HepG2 (cell line): ENCODE measurements at regions not wholly inside any gene's neighbourhood (a gene's known extent, or its start where the extent isn't known, plus 50 kb on each side); places are given as distances from the start of the nearest gene placed in this dataset.

ENCODE experiments used
- ATAC-seq: fragments of 200-7000 bp; cut with Tn5 transposase; 3 replicates; pipeline ENCODE4 v1.9.1; 2020; ENCODE audit warnings: mild to moderate bottlenecking, moderate library complexity
- BruUV-seq: library from RNA; stranded (reverse); fragments of 400-500 nt; replicated peaks from 2 replicates; lab custom pipeline; 2021; lab: Mats Ljungman, UMichigan
- CTCF ChIA-PET: fragments of 300-600 bp; formaldehyde crosslinking; extraction: SDS; loops from one replicate; lab custom pipeline; 2021; ENCODE audit warnings: low total read pairs, inconsistent platforms, low intra/inter-chr PET ratio; lab: Yijun Ruan, JAX
- POLR2A ChIA-PET: fragments of 350-600 bp; sonication (Branson Sonifier 250); formaldehyde crosslinking; loops from one replicate; lab custom pipeline; 2020; ENCODE audit warnings: antibody characterized with exemption, inconsistent platforms; lab: Yijun Ruan, JAX
- DNase-seq: peaks from one replicate; pipeline ENCODE4 v3.0.0-alpha.2; 2015; ENCODE audit warnings: low spot score
- FAIRE-seq: peaks from 3 replicates; lab custom pipeline; 2011; peaks lifted over from hg19 to GRCh38; lab: Jason Lieb, UNC
- H2AFZ ChIP-seq: one replicate; pipeline ENCODE4 v1.6.1; 2011; ENCODE audit warnings: low read length, inconsistent platforms
- H3K27ac ChIP-seq: fragments of 300-600 bp; 3 replicates; pipeline ENCODE4 v1.8.0; 2011; ENCODE audit warnings: mixed run types, mild to moderate bottlenecking, mixed read lengths, low read length, inconsistent platforms; ENCODE audit not compliant: insufficient read depth; ENCODE audit errors: extremely low read length
- H3K27me3 ChIP-seq, 2 experiments: fragments of 200-600 bp in 1 of 2; 2 replicates in 1 of 2; 3 replicates in 1 of 2; pipeline versions ENCODE4 v1.6.0 to v1.8.0; 2011; ENCODE audit warnings: low read length in 2 of 2, mild to moderate bottlenecking in 2 of 2, moderate library complexity in 2 of 2, inconsistent platforms in 1 of 2; ENCODE audit not compliant: insufficient read depth in 2 of 2, control insufficient read depth in 1 of 2
- H3K36me3 ChIP-seq, 2 experiments: fragments of 200-600 bp in 1 of 2; replicated peaks in 1 of 2; 2 replicates in 1 of 2; 3 replicates in 1 of 2; pipeline versions ENCODE4 v1.5.1 to v1.8.0; 2011; ENCODE audit warnings: low read length in 2 of 2, inconsistent platforms in 1 of 2; ENCODE audit not compliant: insufficient read depth in 2 of 2, control insufficient read depth in 1 of 2
- H3K4me1 ChIP-seq: 2 replicates; pipeline ENCODE4 v1.5.1; 2012; ENCODE audit warnings: low read length, inconsistent platforms; ENCODE audit not compliant: insufficient read depth
- H3K4me2 ChIP-seq: 2 replicates; pipeline ENCODE4 v1.6.0; 2011; ENCODE audit warnings: low read depth, low read length, inconsistent platforms
- H3K4me3 ChIP-seq, 3 experiments: fragments of 200-600 bp in 1 of 3; sonication (generic), shearing (Covaris generic) in 1 of 3; replicated peaks in 1 of 3; 2 replicates each; pipeline ENCODE4 v1.5.1; 2011 to 2016; ENCODE audit warnings: low read length in 3 of 3, inconsistent platforms in 2 of 3, low read depth in 2 of 3, mild to moderate bottlenecking in 2 of 3, control low read depth in 1 of 3, mixed read lengths in 1 of 3; ENCODE audit not compliant: insufficient read depth in 1 of 3
- H3K79me2 ChIP-seq: one replicate; pipeline ENCODE4 v1.6.1; 2011; ENCODE audit warnings: low read length, inconsistent platforms; ENCODE audit not compliant: insufficient read depth
- H3K9ac ChIP-seq: 2 replicates; pipeline ENCODE4 v1.6.0; 2011; ENCODE audit warnings: mild to moderate bottlenecking, low read depth, low read length, inconsistent platforms; ENCODE audit not compliant: insufficient read depth
- H3K9me3 ChIP-seq: 2 replicates; pipeline ENCODE4 v1.5.1; 2012; ENCODE audit warnings: mild to moderate bottlenecking, low read length
- H4K20me1 ChIP-seq: 2 replicates; pipeline ENCODE4 v1.6.0; 2011; ENCODE audit warnings: inconsistent platforms, mild to moderate bottlenecking, low read length, moderate library complexity; ENCODE audit not compliant: insufficient read depth
- ARID5B ChIP-seq: IDR thresholded peaks from 2 replicates; pipeline ENCODE4 v1.4.0; 2020; ENCODE audit warnings: mild to moderate bottlenecking, missing genetic modification reagents
- GMEB1 ChIP-seq: sonication (generic); formaldehyde crosslinking; IDR thresholded peaks from 2 replicates; pipeline ENCODE4 v1.5.1; 2020; ENCODE audit warnings: missing genetic modification reagents, mild to moderate bottlenecking, borderline replicate concordance
- HMGA1 ChIP-seq: sonication (generic); formaldehyde crosslinking; conservative IDR thresholded peaks from 2 replicates; pipeline ENCODE4 v1.4.0; 2020; ENCODE audit warnings: missing genetic modification reagents
- NR2F1 ChIP-seq, 2 experiments: fragments of 450-650 bp in 1 of 2; formaldehyde crosslinking in 1 of 2; IDR thresholded peaks; 2 replicates each; pipeline versions ENCODE4 v1.5.0 to v1.6.1; 2016 to 2020; ENCODE audit warnings: mild to moderate bottlenecking in 1 of 2, missing compliant biosample characterization in 1 of 2, missing genetic modification reagents in 1 of 2, moderate library complexity in 1 of 2
- WGBS: methylation state at CpG from one replicate; pipeline ENCODE4 v1.1.6; 2017; ENCODE audit warnings: low lambda C conversion rate; 5-methylcytosine and 5-hydroxymethylcytosine counted together
- in situ Hi-C: cut with HindIII; loops from 2 replicates; pipeline ENCODE4 v1.10.0; 2017; ENCODE audit warnings: low pct_unique_long_range_greater_than_20kb; ENCODE audit not compliant: extremely low pct_ligation_motif_present
- intact Hi-C: fragments of 100-400 bp; cut with micrococcal nuclease; formaldehyde crosslinking; loops from one replicate; pipeline ENCODE4 v1.10.0; 2022; ENCODE audit not compliant: unreplicated experiment

- TF ChIP-seq NR2F1 (CRISPR knock-in tag; IDR thresholded peaks at IDR 0.05) (no peak), HMGA1 (CRISPR knock-in tag) (no peak), ARID5B (CRISPR knock-in tag) (no peak), GMEB1 (CRISPR knock-in tag) (no peak)
- TF ChIP-seq, all 625 proteins: peak for 0
- Histone ChIP-seq H3K4me2 (no peak overlapping the region), H3K9ac (no peak overlapping the region), H3K9me3 (no peaks in the 10 kb centered on the region), H3K36me3 (no peaks in the 10 kb centered on the region), H3K27ac (no peak overlapping the region), H4K20me1 (no peaks in the 10 kb centered on the region), H3K4me3 (no peak overlapping the region), H3K79me2 (no peaks in the 10 kb centered on the region), H3K27me3 (peaks cover 0 to 21% of the 10 kb centered on the region in 2 experiments; a peak in 1 of 5 replicates), H2AFZ (no peak overlapping the region), H3K4me1 (no peaks in the 10 kb centered on the region)
- POLR2A ChIA-PET: no interaction called here
- CTCF ChIA-PET: no interaction called here
- no peak for DNase-seq
- ATAC-seq: no peak
- in situ Hi-C loops (loop anchor here (25.0 kb wide), 1 partner anchor 730 kb away; no protein-coding TSS in a partner anchor), intact Hi-C loops (no loop called here)
- FAIRE-seq: no peak
- BruUV-seq: no TSS peak
- 14% methylated on average over 6 of the region's 7 CpGs for WGBS
These were observed 123.3 kb upstream of the RCN1 start for GRCh38 chr11:31967404-31968130.
